ENCODE measurements at regions not wholly inside any gene's neighbourhood (a gene's known extent, or its start where the extent isn't known, plus 50 kb on each side); places are given as distances from the start of the nearest gene placed in this dataset.

- H3K9me3 ChIP-seq (ENCODE audit: control insufficient read depth in 3 of 3, low read length in 3 of 3): no peaks in the 10 kb centered on the region
- no peaks in the 10 kb centered on the region for H3K36me3 ChIP-seq (ENCODE audit: control insufficient read depth in 3 of 3, insufficient read depth in 3 of 3, low read length in 3 of 3)
- no peaks in the 10 kb centered on the region for H3K27me3 ChIP-seq (ENCODE audit: control insufficient read depth in 3 of 3, insufficient read depth in 3 of 3, low read length in 3 of 3)
- no peak overlapping the region for H3K27ac ChIP-seq (ENCODE audit: low read depth, low read length)
- H3K9ac ChIP-seq (ENCODE audit: low read depth in 1 of 3, low read length in 3 of 3): no peak overlapping the region
- H3K4me3 ChIP-seq (ENCODE audit: low read length in 3 of 3): no peak overlapping the region
- no peaks in the 10 kb centered on the region for H3K4me1 ChIP-seq (ENCODE audit: control insufficient read depth in 3 of 3, insufficient read depth in 3 of 3, low read length in 3 of 3)
Measured at GRCh38 chr1:87935130-87935529, 606.5 kb downstream of the LMO4 start.

- Histone ChIP-seq H3K27me3 (ENCODE audit: control insufficient read depth in 3 of 3, insufficient read depth in 3 of 3, low read length in 3 of 3) (no peaks in the 10 kb centered on the region), H3K4me1 (ENCODE audit: control insufficient read depth in 3 of 3, insufficient read depth in 3 of 3, low read length in 3 of 3) (no peaks in the 10 kb centered on the region), H3K9ac (ENCODE audit: low read depth in 1 of 3, low read length in 3 of 3) (no peak overlapping the region), H3K9me3 (ENCODE audit: control insufficient read depth in 3 of 3, low read length in 3 of 3) (no peaks in the 10 kb centered on the region), H3K36me3 (ENCODE audit: control insufficient read depth in 3 of 3, insufficient read depth in 3 of 3, low read length in 3 of 3) (no peaks in the 10 kb centered on the region), H3K4me3 (ENCODE audit: low read length in 3 of 3) (no peak overlapping the region), H3K27ac (ENCODE audit: low read depth, low read length) (no peak overlapping the region)
Measured at GRCh38 chr1:87937831-87938395, 609.2 kb downstream of the LMO4 start.

GRCh38 chr1:87938631-87939030, 610.0 kb downstream of the LMO4 start:
- Histone ChIP-seq H3K4me3 (ENCODE audit: low read length in 3 of 3) (no peak overlapping the region), H3K9ac (ENCODE audit: low read depth in 1 of 3, low read length in 3 of 3) (no peak overlapping the region), H3K27ac (ENCODE audit: low read depth, low read length) (no peak overlapping the region), H3K4me1 (ENCODE audit: control insufficient read depth in 3 of 3, insufficient read depth in 3 of 3, low read length in 3 of 3) (no peaks in the 10 kb centered on the region), H3K27me3 (ENCODE audit: control insufficient read depth in 3 of 3, insufficient read depth in 3 of 3, low read length in 3 of 3) (no peaks in the 10 kb centered on the region), H3K36me3 (ENCODE audit: control insufficient read depth in 3 of 3, insufficient read depth in 3 of 3, low read length in 3 of 3) (no peaks in the 10 kb centered on the region), H3K9me3 (ENCODE audit: control insufficient read depth in 3 of 3, low read length in 3 of 3) (no peaks in the 10 kb centered on the region)

GRCh38 chr1:87939444-87939843, 610.8 kb downstream of the LMO4 start:
- no peaks in the 10 kb centered on the region for H3K27me3 ChIP-seq (ENCODE audit: control insufficient read depth in 3 of 3, insufficient read depth in 3 of 3, low read length in 3 of 3)

GRCh38 chr1:87940421-87940820, 611.7 kb downstream of the LMO4 start:
- Histone ChIP-seq H3K9ac (ENCODE audit: low read depth in 1 of 3, low read length in 3 of 3) (no peak overlapping the region), H3K4me1 (ENCODE audit: control insufficient read depth in 3 of 3, insufficient read depth in 3 of 3, low read length in 3 of 3) (no peaks in the 10 kb centered on the region), H3K4me3 (ENCODE audit: low read length in 3 of 3) (no peak overlapping the region), H3K27me3 (ENCODE audit: control insufficient read depth in 3 of 3, insufficient read depth in 3 of 3, low read length in 3 of 3) (no peaks in the 10 kb centered on the region), H3K36me3 (ENCODE audit: control insufficient read depth in 3 of 3, insufficient read depth in 3 of 3, low read length in 3 of 3) (no peaks in the 10 kb centered on the region), H3K27ac (ENCODE audit: low read depth, low read length) (no peak overlapping the region), H3K9me3 (ENCODE audit: control insufficient read depth in 3 of 3, low read length in 3 of 3) (no peaks in the 10 kb centered on the region)

More at GRCh38 chr1:87939444-87939843, 610.8 kb downstream of the LMO4 start:
- no peaks in the 10 kb centered on the region for H3K4me1 ChIP-seq (ENCODE audit: control insufficient read depth in 3 of 3, insufficient read depth in 3 of 3, low read length in 3 of 3)
- no peak overlapping the region for H3K4me3 ChIP-seq (ENCODE audit: low read length in 3 of 3)
- no peaks in the 10 kb centered on the region for H3K36me3 ChIP-seq (ENCODE audit: control insufficient read depth in 3 of 3, insufficient read depth in 3 of 3, low read length in 3 of 3)
- H3K9me3 ChIP-seq (ENCODE audit: control insufficient read depth in 3 of 3, low read length in 3 of 3): no peaks in the 10 kb centered on the region
- H3K27ac ChIP-seq (ENCODE audit: low read depth, low read length): no peak overlapping the region
- no peak overlapping the region for H3K9ac ChIP-seq (ENCODE audit: low read depth in 1 of 3, low read length in 3 of 3)

GRCh38 chr1:87941337-87941946, 612.8 kb downstream of the LMO4 start:
- H3K36me3 ChIP-seq (ENCODE audit: control insufficient read depth in 3 of 3, insufficient read depth in 3 of 3, low read length in 3 of 3): no peaks in the 10 kb centered on the region
- H3K4me1 ChIP-seq (ENCODE audit: control insufficient read depth in 3 of 3, insufficient read depth in 3 of 3, low read length in 3 of 3): no peaks in the 10 kb centered on the region
- H3K27ac ChIP-seq (ENCODE audit: low read depth, low read length): no peak overlapping the region
- no peaks in the 10 kb centered on the region for H3K9me3 ChIP-seq (ENCODE audit: control insufficient read depth in 3 of 3, low read length in 3 of 3)
- no peak overlapping the region for H3K4me3 ChIP-seq (ENCODE audit: low read length in 3 of 3)
- H3K27me3 ChIP-seq (ENCODE audit: control insufficient read depth in 3 of 3, insufficient read depth in 3 of 3, low read length in 3 of 3): no peaks in the 10 kb centered on the region
- H3K9ac ChIP-seq (ENCODE audit: low read depth in 1 of 3, low read length in 3 of 3): no peak overlapping the region

GRCh38 chr1:87942165-87942564, 613.5 kb downstream of the LMO4 start:
- Histone ChIP-seq H3K9me3 (ENCODE audit: control insufficient read depth in 3 of 3, low read length in 3 of 3) (no peaks in the 10 kb centered on the region), H3K27me3 (ENCODE audit: control insufficient read depth in 3 of 3, insufficient read depth in 3 of 3, low read length in 3 of 3) (no peaks in the 10 kb centered on the region), H3K4me3 (ENCODE audit: low read length in 3 of 3) (no peak overlapping the region), H3K9ac (ENCODE audit: low read depth in 1 of 3, low read length in 3 of 3) (no peak overlapping the region), H3K27ac (ENCODE audit: low read depth, low read length) (no peak overlapping the region), H3K4me1 (ENCODE audit: control insufficient read depth in 3 of 3, insufficient read depth in 3 of 3, low read length in 3 of 3) (no peaks in the 10 kb centered on the region), H3K36me3 (ENCODE audit: control insufficient read depth in 3 of 3, insufficient read depth in 3 of 3, low read length in 3 of 3) (no peaks in the 10 kb centered on the region)

- no peak overlapping the region for H3K27ac ChIP-seq (ENCODE audit: low read depth, low read length)
- no peaks in the 10 kb centered on the region for H3K9me3 ChIP-seq (ENCODE audit: control insufficient read depth in 3 of 3, low read length in 3 of 3)
- no peaks in the 10 kb centered on the region for H3K4me1 ChIP-seq (ENCODE audit: control insufficient read depth in 3 of 3, insufficient read depth in 3 of 3, low read length in 3 of 3)
Measured at GRCh38 chr1:87949711-87950110, 621.0 kb downstream of the LMO4 start.

GRCh38 chr1:87950369-87950768, 621.7 kb downstream of the LMO4 start:
- no peaks in the 10 kb centered on the region for H3K9me3 ChIP-seq (ENCODE audit: control insufficient read depth in 3 of 3, low read length in 3 of 3)
- H3K27ac ChIP-seq (ENCODE audit: low read depth, low read length): no peak overlapping the region
- no peak overlapping the region for H3K9ac ChIP-seq (ENCODE audit: low read depth in 1 of 3, low read length in 3 of 3)
- H3K27me3 ChIP-seq (ENCODE audit: control insufficient read depth in 3 of 3, insufficient read depth in 3 of 3, low read length in 3 of 3): peaks cover 0 to 2% (median 0%) of the 10 kb centered on the region in 3 donors
- H3K4me1 ChIP-seq (ENCODE audit: control insufficient read depth in 3 of 3, insufficient read depth in 3 of 3, low read length in 3 of 3): no peaks in the 10 kb centered on the region
- no peak overlapping the region for H3K4me3 ChIP-seq (ENCODE audit: low read length in 3 of 3)
- H3K36me3 ChIP-seq (ENCODE audit: control insufficient read depth in 3 of 3, insufficient read depth in 3 of 3, low read length in 3 of 3): no peaks in the 10 kb centered on the region

More at GRCh38 chr1:87949711-87950110, 621.0 kb downstream of the LMO4 start:
- no peak overlapping the region for H3K4me3 ChIP-seq (ENCODE audit: low read length in 3 of 3)
- peaks cover 0 to 2% (median 0%) of the 10 kb centered on the region in 3 donors for H3K27me3 ChIP-seq (ENCODE audit: control insufficient read depth in 3 of 3, insufficient read depth in 3 of 3, low read length in 3 of 3)
- H3K36me3 ChIP-seq (ENCODE audit: control insufficient read depth in 3 of 3, insufficient read depth in 3 of 3, low read length in 3 of 3): no peaks in the 10 kb centered on the region
- no peak overlapping the region for H3K9ac ChIP-seq (ENCODE audit: low read depth in 1 of 3, low read length in 3 of 3)

GRCh38 chr1:87951409-87951808, 622.7 kb downstream of the LMO4 start:
- H3K9ac ChIP-seq (ENCODE audit: low read depth in 1 of 3, low read length in 3 of 3): no peak overlapping the region
- H3K27ac ChIP-seq (ENCODE audit: low read depth, low read length): no peak overlapping the region
- peaks cover 0 to 2% (median 0%) of the 10 kb centered on the region in 3 donors for H3K27me3 ChIP-seq (ENCODE audit: control insufficient read depth in 3 of 3, insufficient read depth in 3 of 3, low read length in 3 of 3)
- H3K4me3 ChIP-seq (ENCODE audit: low read length in 3 of 3): no peak overlapping the region
- peaks cover 0 to 4% (median 0%) of the 10 kb centered on the region in 3 donors for H3K4me1 ChIP-seq (ENCODE audit: control insufficient read depth in 3 of 3, insufficient read depth in 3 of 3, low read length in 3 of 3)
- H3K36me3 ChIP-seq (ENCODE audit: control insufficient read depth in 3 of 3, insufficient read depth in 3 of 3, low read length in 3 of 3): no peaks in the 10 kb centered on the region
- H3K9me3 ChIP-seq (ENCODE audit: control insufficient read depth in 3 of 3, low read length in 3 of 3): no peaks in the 10 kb centered on the region

All from skeletal muscle tissue (tissue), 3 donors.